ENCODE measurements at regions not wholly inside any gene's neighbourhood (a gene's known extent, or its start where the extent isn't known, plus 50 kb on each side); places are given as distances from the start of the nearest gene placed in this dataset.

DNA sequence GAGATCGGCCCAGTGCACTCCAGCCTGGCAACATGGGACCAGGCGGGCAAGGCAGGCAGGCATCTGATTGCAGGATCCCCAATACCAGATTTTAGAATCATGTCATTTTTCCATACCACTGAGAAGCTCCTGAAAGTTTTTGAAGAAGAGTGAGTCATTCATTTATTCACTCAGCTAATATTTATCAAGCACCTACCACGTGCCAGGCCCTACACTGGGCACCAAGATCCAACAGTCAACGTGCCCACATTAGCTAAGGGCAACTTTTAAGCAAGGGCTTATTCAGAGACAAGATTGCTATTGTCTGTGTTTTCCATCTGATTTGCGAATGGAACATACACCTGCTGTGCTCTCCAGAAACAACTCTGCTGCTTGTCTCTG, 126.8 kb upstream of the LGALSL start:
- no peak overlapping the region for H3K4me3 Mint-ChIP-seq
- no peaks in the 10 kb centered on the region for H3K36me3 Mint-ChIP-seq (ENCODE audit: low read depth)
- peaks cover 58% of the 10 kb centered on the region for H3K4me1 Mint-ChIP-seq
- no peak overlapping the region for H3K27ac Mint-ChIP-seq
- TF ChIP-seq, protein P1, sequence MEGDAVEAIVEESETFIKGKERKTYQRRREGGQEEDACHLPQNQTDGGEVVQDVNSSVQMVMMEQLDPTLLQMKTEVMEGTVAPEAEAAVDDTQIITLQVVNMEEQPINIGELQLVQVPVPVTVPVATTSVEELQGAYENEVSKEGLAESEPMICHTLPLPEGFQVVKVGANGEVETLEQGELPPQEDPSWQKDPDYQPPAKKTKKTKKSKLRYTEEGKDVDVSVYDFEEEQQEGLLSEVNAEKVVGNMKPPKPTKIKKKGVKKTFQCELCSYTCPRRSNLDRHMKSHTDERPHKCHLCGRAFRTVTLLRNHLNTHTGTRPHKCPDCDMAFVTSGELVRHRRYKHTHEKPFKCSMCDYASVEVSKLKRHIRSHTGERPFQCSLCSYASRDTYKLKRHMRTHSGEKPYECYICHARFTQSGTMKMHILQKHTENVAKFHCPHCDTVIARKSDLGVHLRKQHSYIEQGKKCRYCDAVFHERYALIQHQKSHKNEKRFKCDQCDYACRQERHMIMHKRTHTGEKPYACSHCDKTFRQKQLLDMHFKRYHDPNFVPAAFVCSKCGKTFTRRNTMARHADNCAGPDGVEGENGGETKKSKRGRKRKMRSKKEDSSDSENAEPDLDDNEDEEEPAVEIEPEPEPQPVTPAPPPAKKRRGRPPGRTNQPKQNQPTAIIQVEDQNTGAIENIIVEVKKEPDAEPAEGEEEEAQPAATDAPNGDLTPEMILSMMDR (IDR thresholded peaks at IDR 0.05), result no peak
- no peaks in the 10 kb centered on the region for H3K9me3 Mint-ChIP-seq
- H3K27me3 Mint-ChIP-seq (ENCODE audit: low read depth, poor library complexity), result peaks cover 6% of the 10 kb centered on the region
- no peak for DNase-seq

DNA sequence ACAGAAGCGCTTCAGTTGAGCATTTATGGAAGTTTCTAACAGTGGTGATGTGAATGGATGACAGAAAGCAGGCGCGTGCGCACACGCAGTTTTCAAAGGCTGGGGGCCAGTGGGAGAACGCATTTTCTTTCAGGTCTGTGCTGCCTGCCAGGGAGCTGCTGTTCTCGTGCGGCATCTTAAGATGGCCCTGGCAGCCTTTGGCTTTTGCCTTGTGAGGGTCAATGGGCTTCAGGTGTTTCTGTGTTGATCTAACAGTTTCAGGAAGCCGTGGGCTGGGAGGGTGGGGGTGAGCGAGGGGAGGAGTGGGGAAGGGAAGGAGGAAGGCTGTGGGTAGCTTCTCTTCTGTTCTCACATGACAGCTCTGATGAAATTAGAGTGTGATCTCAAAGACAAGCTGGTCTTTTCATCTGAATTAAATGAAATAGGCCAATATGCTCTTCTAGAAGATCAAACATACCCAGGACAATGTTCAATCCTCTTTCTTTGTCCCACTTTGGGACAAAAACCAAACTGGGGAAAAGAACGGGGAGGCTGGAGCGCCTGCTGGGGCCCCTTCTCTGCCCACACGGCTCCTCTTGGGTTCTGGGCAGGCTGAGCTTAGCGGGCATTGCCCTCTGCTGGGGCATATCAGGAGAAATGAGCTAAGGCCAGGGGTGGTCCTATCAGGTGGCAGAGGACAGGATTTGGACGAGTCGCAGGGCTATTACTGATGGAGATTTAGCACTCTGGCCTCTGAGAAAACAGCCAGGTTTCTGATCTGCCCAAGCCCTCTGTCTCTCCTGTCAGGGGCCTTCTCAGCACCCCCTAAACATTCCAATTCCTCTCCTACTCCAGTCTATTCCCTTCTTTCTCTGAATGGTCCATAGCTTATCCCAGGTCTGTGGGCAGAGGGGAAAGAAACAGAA, 126.2 kb upstream of the LGALSL start:
- TF ChIP-seq, protein P1 (IDR thresholded peaks at IDR 0.05), result no peak
- H3K27ac Mint-ChIP-seq, result peak overlapping the region; percentile 48
- H3K9me3 Mint-ChIP-seq, result no peaks in the 10 kb centered on the region
- no peak overlapping the region for H3K4me3 Mint-ChIP-seq
- peak; percentile 19 for DNase-seq
- peaks cover 6% of the 10 kb centered on the region for H3K27me3 Mint-ChIP-seq (ENCODE audit: low read depth, poor library complexity)
- no peaks in the 10 kb centered on the region for H3K36me3 Mint-ChIP-seq (ENCODE audit: low read depth)
- H3K4me1 Mint-ChIP-seq, result peaks cover 61% of the 10 kb centered on the region

DNA sequence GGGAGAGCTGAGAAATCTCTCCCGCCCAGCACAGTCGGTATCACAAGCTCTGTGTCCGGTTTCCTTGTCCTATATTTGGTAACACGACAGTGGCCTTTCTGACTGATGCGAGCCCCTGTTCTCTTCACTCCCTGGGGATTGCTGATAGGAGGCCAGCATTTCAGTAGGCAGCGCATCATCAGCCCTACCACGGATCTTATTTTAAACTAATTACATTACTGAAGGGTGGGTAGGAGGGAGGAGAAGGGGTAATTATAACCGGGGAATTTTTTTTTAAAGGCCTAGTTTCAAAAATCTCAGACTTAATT, 125.6 kb upstream of the LGALSL start:
- Mint-ChIP-seq H3K36me3 (ENCODE audit: low read depth) (no peaks in the 10 kb centered on the region), H3K4me3 (no peak overlapping the region), H3K9me3 (no peaks in the 10 kb centered on the region), H3K27me3 (ENCODE audit: low read depth, poor library complexity) (peaks cover 6% of the 10 kb centered on the region), H3K27ac (peak overlapping the region; percentile 48), H3K4me1 (peaks cover 67% of the 10 kb centered on the region)
- no peak for DNase-seq
- TF ChIP-seq, protein P1 (IDR thresholded peaks at IDR 0.05), result no peak

DNA sequence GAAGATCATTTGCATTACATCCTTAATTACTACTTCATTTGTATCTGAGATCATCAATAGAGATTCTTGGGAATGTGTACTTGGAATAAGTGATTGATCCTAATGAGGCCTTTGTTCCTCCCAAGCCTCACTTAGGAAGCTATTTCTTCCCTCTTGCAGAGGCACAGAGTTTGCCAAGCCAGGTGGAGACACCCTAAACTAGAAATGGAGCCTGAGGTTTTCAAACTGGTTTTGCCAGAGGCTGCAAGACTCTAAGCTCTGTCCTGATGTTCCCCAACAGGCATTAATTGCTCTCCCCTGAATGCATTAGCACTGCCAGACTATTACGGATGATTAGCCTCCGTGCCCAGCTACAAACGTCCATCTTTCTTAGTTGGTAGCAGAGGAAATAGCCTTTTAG, 125.2 kb upstream of the LGALSL start:
- Mint-ChIP-seq H3K9me3 (no peaks in the 10 kb centered on the region), H3K4me3 (no peak overlapping the region), H3K27me3 (ENCODE audit: low read depth, poor library complexity) (peaks cover 3% of the 10 kb centered on the region), H3K36me3 (ENCODE audit: low read depth) (no peaks in the 10 kb centered on the region), H3K27ac (no peak overlapping the region), H3K4me1 (peaks cover 71% of the 10 kb centered on the region)
- TF ChIP-seq, protein P1 (IDR thresholded peaks at IDR 0.05), result no peak
- no peak for DNase-seq

DNA sequence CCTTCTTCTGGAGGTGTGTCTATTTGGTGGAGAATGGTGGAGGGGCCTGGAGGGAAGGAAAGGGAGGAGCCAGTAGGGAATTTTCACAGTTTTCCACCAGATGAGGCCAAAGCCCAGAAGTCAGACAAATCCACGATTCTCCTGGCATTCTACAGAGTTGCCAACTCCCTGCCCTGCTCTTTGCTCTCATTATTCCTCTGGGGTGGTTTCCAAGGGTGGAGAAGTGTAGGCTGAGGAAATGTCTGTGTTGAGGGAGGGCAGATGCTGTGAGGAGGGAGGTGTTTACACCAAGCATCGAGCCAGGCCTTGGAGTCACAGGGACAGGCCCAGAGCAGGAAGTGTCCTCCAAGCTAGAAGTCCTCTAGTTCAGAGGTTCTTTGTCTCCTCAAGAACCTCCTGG, 124.1 kb upstream of the LGALSL start:
- peaks cover 2% of the 10 kb centered on the region for H3K27me3 Mint-ChIP-seq (ENCODE audit: low read depth, poor library complexity)
- H3K36me3 Mint-ChIP-seq (ENCODE audit: low read depth), result peaks cover 4% of the 10 kb centered on the region
- peaks cover 7% of the 10 kb centered on the region for H3K9me3 Mint-ChIP-seq
- peaks cover 78% of the 10 kb centered on the region for H3K4me1 Mint-ChIP-seq
- no peak overlapping the region for H3K27ac Mint-ChIP-seq
- TF ChIP-seq, protein P1 (IDR thresholded peaks at IDR 0.05), result no peak
- no peak overlapping the region for H3K4me3 Mint-ChIP-seq
- DNase-seq, result no peak
